ENCODE measurements at regions not wholly inside any gene's neighbourhood (a gene's known extent, or its start where the extent isn't known, plus 50 kb on each side); places are given as distances from the start of the nearest gene placed in this dataset.
A peak's percentile ranks its signal among the peaks of the same experiment; 100 is the strongest.

- no peak for DNase-seq
These were observed 94.0 kb upstream of the FAR2 start for GRCh38 chr12:29054858-29055663.

DNA sequence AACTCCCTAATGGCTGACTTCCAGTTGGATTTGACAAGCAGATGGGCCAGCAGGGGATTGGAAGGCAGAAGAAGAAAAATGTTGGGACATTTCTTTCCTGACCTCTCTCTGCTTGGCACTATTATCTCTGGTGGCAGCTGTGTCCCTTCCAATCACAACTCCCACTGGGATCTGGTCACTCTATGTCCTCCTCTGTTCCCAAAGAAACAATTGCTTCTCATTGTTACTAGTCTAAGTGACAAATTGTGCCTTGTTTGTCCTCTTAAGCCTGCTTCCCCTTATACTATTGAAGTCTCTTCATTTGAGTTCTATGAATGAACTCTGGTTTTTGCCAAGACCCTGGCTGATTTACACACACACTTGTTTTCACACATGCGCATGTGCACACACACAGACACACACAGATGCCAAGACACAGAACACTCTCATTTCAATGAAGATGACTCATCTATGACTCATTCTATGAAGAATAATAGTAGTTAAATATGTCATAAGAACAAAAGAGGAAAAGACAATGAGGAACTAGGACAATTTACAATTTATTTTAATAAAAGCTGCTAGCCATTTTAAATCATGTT, 83.0 kb upstream of the FAR2 start:
- DNase-seq = peak; percentile 58

- DNase-seq = no peak
These were observed 81.6 kb upstream of the FAR2 start for GRCh38 chr12:29067430-29067829.

DNA sequence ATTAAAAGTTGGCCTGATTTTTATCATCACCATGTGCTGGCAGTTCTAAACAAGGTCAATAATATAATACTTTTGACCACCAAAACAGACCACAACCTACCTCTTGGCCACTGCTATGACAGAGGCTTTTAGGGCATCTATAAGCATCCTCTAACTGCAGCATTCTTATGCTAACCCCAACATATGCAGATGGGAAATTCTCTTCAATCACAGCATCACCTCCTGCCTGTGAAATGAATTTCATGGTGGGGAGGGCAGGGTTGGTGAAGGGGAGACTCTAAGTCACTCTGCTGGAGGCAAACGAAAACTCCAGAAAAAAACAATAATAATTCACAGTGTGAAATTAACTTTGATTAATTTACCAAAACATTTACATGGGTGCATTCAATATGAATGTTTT, 78.8 kb upstream of the FAR2 start:
- no peak for DNase-seq

- no peak for DNase-seq
These were observed 78.0 kb upstream of the FAR2 start for GRCh38 chr12:29071099-29071498.

GRCh38 chr12:29072631-29073030, 76.4 kb upstream of the FAR2 start:
- no peak for DNase-seq

DNA sequence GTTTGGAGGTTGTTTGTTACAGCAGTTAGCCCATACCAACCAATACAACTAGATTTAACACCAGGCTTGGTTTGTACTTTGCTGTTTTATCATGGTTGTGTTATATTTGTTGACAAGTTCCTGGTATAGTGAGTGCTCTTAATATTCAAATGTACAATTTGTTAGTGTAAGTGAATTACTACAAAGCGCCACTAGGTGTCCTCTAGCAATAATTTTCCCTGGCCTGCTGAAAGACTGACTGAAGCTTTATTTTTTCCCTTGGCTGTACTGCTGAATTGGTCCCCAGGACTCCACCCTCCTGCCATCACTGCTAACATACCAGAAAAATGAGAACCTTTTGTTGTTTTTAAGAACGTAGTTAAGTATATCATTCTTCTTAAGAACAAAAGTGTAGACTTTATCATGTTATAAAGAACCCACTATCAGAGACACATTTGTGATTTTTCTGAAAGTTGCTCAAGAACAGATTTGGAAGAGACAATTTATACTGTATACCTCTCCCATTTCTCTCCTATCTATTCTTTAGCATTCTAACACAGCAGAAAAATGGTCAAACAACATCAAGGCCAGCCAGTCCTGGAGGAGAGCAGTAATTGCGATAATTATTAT, 75.3 kb upstream of the FAR2 start:
- peak; percentile 37 for DNase-seq

DNA sequence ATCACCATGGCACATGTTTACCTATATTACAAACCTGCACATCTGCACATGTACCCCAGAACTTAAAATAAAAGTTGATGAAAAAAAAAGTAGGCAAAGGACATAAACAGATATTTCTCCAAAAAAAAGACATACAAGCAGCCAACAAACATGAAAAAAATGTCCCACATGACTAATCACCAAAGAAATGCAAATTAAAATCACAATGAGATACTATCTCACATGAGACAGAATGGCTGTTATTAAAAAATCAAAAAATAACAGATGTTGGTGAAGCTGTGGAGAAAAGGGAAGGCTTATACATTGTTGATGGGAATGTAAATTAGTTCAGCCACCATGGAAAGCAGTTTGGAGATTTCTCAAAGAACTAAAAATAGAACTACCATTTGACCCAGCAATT, 68.0 kb upstream of the FAR2 start:
- no peak for DNase-seq

DNA sequence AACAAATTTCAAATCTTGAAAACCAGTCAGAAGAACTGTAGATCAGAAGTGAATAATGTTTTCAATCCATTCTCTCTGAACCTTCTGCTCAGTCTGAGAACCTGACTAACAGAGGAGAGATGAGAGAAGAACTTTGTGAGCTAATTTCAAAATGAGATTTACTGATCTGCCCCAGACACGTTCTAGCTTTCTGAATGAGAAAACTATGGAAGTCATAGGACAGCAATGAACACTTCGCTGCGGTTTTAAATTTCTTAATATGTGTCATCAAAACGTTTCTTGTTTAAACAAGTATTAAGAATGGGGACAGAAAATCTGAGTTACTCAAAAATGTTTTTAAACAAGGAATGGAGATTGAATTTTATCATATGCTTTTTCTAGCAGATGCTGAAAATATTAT, 66.6 kb upstream of the FAR2 start:
- DNase-seq = no peak

DNA sequence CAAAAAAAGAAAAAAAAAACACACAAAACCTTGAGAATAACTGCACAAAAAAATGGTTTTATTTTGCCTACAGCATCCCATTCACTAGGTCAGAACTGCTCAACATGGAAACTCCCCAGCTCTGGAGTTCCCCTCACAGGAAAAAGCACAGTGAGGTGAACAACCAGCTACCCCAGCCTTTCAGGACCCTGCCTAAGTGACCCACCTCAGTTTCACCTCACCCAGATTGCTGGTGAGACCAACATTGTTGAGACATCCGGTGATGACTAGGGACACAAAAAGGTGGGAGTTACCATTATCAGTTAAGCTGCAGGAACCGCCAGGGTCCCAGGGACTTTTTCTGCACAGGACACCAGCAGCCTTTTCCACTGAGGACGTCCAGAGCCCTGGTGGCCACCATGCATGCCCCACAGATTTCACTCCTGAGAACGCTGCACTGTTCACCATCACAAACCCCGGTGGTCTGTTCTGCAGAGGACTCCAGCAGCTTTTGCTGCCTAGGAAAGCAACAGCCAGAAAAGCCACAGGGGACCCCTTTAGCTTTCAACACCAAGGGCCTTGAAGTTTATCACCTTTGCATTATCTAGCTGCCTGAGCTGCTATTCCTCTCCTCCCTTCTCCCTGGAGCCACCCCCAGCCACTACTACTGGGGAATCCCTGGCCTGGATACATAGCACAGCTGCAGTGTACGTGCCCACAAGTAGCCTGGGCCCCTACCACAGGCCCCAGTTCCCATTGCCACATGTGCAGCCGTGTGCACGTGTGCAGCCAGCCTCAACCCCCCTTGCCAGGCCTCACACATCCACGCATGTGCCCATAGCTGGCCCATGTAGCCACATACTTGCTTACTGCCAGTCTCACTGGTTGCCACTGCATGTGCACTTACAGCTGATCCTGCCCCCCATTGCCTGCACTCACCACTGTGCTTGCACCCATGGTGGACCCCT, 62.5 kb upstream of the FAR2 start:
- DNase-seq = no peak

- DNase-seq = peak; percentile 17
These were observed 60.4 kb upstream of the FAR2 start for GRCh38 chr12:29088611-29089219.

Data from NCI-H446 treated with DMSO at 0.1 percent for 48 hours (cell line).